AG20443 (cell line): ENCODE measurements at regions not wholly inside any gene's neighbourhood (a gene's known extent, or its start where the extent isn't known, plus 50 kb on each side); places are given as distances from the start of the nearest gene placed in this dataset.
"Not testable (repeated sequence)": the region's sequence is repeated elsewhere in the genome, so short reads cannot be mapped to it uniquely, and the experiment has no call there.

ENCODE experiments used
- DNase-seq: peaks from one replicate; pipeline ENCODE4 v3.0.0; 2012; ENCODE audit warnings: low spot score, mixed read lengths

DNA sequence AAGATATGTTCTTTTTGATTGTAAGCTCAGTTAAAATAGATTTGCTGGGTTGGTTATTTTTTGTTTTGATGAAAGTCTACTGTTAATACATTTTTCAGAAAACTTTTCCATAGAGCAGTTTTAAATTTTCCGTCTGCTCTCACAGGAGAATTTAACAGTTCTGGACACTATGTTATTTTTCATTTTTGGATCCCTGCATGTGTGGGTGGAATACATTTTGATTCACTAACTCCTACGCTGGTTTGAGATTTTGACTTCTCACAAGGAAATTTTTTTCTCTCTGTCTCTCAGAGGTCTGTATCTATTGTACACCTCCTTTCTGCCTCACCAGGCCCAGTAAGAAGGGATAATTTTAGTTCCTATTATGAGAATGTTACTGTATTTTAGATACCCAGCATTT lies 502.4 kb downstream of the CDH10 start:
- no peak for DNase-seq

- no peak for DNase-seq
Measured at GRCh38 chr5:24145806-24146205, 499.0 kb downstream of the CDH10 start.

GRCh38 chr5:24161559-24161958 lies 483.2 kb downstream of the CDH10 start:
- no peak for DNase-seq

- DNase-seq: no peak
Measured at GRCh38 chr5:24162343-24162742, 482.4 kb downstream of the CDH10 start.

DNA sequence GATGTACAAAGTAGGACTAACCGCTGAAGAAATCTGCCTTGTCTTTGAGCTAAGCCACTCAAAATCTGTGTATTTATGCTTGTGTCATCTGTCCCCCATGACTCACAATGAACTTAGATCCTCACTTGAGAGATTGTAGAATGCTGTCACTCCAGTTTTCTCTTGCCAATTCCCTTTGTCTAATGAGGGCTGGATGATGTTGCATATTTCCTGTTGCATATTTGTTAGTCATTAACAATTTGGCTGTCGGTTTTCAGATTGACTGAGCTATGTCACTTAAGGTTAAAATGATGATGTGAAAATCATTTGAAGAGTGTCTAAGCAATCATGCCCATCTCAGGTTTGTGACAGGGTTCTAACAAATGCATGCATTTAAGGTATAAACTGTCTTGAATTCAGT lies 481.7 kb downstream of the CDH10 start:
- no peak for DNase-seq

GRCh38 chr5:24167806-24168205 lies 477.0 kb downstream of the CDH10 start:
- DNase-seq: no peak

GRCh38 chr5:24170026-24170425 lies 474.8 kb downstream of the CDH10 start:
- no peak for DNase-seq

- not testable (repeated sequence) for DNase-seq
Measured at GRCh38 chr5:24170930-24171329, 473.8 kb downstream of the CDH10 start.

- DNase-seq: no peak
Measured at GRCh38 chr5:24177821-24178220, 467.0 kb downstream of the CDH10 start.

DNA sequence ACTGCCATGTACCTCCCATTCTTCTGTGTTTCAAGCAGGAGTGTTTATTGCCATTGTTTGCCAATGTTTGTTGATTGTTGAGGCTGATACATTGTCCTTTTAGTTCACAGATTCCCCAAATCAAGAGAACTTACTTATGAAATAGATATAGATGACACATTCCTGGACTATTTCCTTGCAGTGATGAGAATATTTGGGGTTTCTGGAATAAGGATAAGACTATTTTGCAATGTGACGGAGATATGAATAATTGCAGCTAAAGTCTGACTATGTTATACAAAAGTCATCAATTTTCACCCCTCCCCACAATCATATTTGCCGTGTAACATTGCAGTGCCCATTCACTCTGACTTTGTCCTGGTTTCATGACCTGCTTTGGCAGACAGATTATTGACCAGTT lies 460.8 kb downstream of the CDH10 start:
- no peak for DNase-seq

DNA sequence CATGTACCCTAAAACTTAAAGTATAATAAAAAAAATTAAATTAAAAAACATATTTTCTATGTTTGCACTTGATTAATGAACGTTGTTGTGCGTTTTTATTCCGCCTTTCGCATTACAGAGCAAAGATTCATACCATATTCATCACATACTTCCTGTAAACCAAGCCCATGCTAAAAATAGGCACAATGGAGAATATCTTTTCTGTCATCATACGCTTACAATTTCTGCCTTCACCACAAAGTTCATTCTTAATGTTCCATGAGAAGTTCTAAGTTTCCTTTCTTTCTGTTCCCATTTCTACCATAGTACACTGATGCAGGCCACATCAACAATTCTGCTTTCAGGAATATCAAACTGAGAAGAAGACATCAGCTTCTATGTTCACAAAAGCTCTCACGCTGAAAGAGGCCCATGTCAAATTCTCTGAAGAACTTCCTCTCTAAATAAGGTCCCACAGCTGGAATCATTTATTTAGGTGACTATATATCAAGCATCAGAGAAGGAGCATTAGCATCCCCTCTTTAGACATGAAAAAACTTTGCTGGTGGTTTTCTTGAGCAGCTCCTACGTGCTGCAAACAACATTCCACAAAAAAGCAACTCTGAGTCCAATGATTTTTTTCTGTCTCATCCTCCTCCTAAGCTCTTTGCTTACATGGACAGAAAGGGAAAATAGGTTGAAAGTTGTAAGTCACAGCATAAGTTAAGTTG lies 456.4 kb downstream of the CDH10 start:
- DNase-seq: peak; percentile 4

DNA sequence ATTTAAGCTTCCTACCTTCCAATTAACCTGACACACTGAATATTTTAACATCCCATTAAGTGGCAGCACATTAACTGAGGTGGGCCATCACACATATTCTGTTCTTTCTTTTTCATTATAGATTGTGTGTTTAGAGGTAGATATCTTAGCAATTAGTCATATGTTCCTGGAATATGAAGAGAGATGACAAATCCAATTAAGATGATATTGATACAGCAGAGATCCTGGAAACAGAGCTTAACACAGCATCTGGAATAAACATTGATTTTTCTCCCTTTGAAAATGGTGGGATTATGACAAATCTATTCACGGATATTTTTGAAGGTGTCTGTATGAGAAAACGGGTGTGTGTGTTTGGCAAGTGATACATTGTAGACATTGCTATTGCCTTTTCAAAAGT lies 448.0 kb downstream of the CDH10 start:
- DNase-seq: no peak

DNA sequence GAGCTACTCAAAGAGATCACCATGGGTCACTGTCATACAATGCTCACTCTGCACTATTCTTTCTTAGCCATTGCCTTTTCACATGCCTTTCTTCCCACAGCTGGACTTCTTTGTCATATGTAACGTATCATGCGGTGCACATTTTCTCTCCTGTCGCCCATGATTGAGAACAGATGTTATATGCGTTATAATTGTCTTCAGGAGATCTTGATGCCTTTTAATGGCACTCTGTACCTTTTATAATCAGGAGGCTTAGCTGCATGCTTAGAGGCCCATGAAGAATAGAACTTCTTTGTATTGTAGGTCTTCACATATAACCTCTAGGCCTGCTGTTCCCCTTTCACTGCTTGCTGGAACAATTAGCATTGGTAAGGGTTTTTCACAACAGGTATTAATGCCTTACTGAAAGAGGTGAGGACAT lies 436.1 kb downstream of the CDH10 start:
- DNase-seq: no peak

- no peak for DNase-seq
Measured at GRCh38 chr5:24215114-24215513, 429.7 kb downstream of the CDH10 start.

GRCh38 chr5:24222876-24223275 lies 421.9 kb downstream of the CDH10 start:
- DNase-seq: no peak

GRCh38 chr5:24225051-24225450 lies 419.7 kb downstream of the CDH10 start:
- no peak for DNase-seq

DNA sequence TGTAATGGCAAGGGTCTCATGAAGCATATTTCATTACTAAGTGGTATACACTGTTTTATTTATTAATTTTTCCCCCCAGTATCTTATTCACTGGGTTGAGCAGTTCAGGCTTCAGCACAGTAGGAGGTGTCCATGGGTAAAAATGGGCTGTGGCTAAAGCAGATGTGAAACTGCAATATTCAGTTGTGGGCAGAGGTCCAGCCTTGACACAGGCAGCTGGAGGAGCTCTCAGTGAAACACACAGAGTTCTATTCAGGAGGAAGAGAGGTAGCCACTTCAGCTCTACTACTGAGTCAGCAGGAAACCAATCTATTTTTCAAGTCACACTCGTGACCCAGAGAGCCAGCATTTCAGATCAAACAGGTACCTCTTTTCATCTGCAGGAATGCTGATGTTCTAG lies 418.3 kb downstream of the CDH10 start:
- DNase-seq: peak; percentile 7

DNA sequence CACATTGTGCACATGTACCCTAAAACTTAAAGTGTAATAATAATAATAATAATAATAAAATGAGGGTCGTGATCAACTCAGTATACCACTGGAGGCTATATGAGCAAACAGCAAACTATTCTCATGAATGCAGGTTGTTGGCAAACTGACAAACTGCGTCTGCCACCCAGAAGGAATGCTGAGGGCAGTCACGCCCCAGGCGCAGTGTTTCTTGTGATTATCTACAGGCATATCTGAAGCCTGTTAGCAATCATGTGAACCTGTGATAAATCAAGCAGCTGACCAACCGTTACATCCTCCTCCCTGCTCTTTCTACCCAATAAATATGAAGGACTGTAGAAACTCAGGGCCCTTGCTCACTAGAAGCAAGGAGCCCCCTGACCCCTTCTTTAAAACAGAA lies 416.9 kb downstream of the CDH10 start:
- not testable (repeated sequence) for DNase-seq

GRCh38 chr5:24232041-24232440 lies 412.7 kb downstream of the CDH10 start:
- no peak for DNase-seq

- no peak for DNase-seq
Measured at GRCh38 chr5:24232929-24233498, 411.8 kb downstream of the CDH10 start.

- DNase-seq: no peak
Measured at GRCh38 chr5:24235946-24236345, 408.8 kb downstream of the CDH10 start.

DNA sequence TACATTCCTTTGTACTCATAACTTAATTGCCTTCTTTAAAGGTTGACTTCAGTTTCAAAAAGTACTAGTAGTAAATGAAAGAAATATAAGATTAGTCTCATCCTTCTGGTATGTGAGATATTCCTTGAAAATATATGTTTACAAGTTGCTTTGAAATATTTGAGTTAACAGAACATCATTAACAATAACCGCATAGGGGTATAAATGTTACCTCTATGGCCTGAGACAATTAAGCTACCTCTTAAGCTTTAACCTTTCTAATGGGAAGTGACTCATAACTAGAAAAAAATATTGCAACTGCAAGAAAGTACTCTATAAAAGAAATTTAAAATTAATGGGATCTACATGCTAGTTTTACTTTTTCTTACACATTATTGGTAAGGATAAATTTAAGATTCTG lies 399.0 kb downstream of the CDH10 start:
- DNase-seq: no peak

GRCh38 chr5:24264547-24264946 lies 380.2 kb downstream of the CDH10 start:
- DNase-seq: no peak

DNA sequence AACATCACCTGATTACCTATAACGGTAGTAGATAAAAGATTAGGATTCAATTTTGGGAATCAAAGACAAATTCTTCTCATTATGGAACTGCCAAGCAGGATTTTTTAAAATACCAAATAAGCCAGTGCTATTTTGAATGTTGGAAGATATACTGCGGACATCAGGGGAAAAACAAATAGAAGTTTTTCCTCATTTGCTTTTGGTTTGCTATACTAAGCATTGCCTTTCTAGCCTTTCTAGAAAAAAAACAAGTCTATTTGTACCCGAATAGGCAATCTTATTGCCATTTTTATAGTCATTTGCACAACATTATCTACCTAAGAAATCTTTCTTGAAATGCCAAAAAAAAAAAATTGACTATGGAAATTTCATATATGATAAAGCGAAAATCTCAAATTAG lies 379.5 kb downstream of the CDH10 start:
- DNase-seq: no peak
